ENCODE measurements at regions not wholly inside any gene's neighbourhood (a gene's known extent, or its start where the extent isn't known, plus 50 kb on each side); places are given as distances from the start of the nearest gene placed in this dataset.
"Not testable (repeated sequence)": the region's sequence is repeated elsewhere in the genome, so short reads cannot be mapped to it uniquely, and the experiment has no call there.

GRCh38 chr1:190936337-190936736 lies 458.7 kb upstream of the BRINP3 start:
- ATAC-seq (no peak), DNase-seq (no peak)
- H3K27me3 ChIP-seq = no peaks in the 10 kb centered on the region
- no peaks in the 10 kb centered on the region for H3K4me1 ChIP-seq
- H3K36me3 ChIP-seq = no peaks in the 10 kb centered on the region
- intact Hi-C loops (cut with DNase I) = no loop called here
- 45% methylated on average over 1 of the region's 1 CpG for WGBS (ENCODE audit: insufficient coverage, low coverage, low lambda C conversion rate, missing lambda C conversion rate)
- no peaks in the 10 kb centered on the region for H3K9me3 ChIP-seq
- no peak for TF ChIP-seq POLR2A (IDR thresholded peaks at IDR 0.05)
- TF ChIP-seq, protein P1, sequence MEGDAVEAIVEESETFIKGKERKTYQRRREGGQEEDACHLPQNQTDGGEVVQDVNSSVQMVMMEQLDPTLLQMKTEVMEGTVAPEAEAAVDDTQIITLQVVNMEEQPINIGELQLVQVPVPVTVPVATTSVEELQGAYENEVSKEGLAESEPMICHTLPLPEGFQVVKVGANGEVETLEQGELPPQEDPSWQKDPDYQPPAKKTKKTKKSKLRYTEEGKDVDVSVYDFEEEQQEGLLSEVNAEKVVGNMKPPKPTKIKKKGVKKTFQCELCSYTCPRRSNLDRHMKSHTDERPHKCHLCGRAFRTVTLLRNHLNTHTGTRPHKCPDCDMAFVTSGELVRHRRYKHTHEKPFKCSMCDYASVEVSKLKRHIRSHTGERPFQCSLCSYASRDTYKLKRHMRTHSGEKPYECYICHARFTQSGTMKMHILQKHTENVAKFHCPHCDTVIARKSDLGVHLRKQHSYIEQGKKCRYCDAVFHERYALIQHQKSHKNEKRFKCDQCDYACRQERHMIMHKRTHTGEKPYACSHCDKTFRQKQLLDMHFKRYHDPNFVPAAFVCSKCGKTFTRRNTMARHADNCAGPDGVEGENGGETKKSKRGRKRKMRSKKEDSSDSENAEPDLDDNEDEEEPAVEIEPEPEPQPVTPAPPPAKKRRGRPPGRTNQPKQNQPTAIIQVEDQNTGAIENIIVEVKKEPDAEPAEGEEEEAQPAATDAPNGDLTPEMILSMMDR (IDR thresholded peaks at IDR 0.05) = no peak
- H3K27ac ChIP-seq = no peak overlapping the region
- H3K4me3 ChIP-seq = no peak overlapping the region

DNA sequence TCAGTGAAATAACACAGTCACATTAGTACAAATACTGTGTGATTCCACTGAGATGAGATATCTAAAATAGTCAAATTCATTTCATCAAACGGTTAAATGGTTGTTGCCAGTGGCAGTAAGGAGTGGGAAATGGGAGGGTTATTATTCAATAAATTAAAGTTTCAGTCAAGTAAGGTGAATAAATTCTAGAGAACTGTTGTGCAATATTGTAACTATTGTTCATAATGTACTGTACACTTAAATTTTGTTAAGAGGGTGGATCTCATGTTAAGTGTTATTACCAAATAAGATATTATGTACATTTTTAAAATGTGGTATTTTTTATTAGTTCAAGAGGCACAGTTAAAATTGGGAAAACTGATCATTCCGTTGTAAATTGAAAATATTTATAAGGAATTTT lies 463.3 kb upstream of the BRINP3 start:
- Histone ChIP-seq H3K27me3 (no peaks in the 10 kb centered on the region), H3K9me3 (no peaks in the 10 kb centered on the region), H3K27ac (no peak overlapping the region), H3K4me3 (no peak overlapping the region), H3K4me1 (no peaks in the 10 kb centered on the region), H3K36me3 (no peaks in the 10 kb centered on the region)
- no peak for TF ChIP-seq POLR2A (IDR thresholded peaks at IDR 0.05)
- TF ChIP-seq, protein P1 (IDR thresholded peaks at IDR 0.05) = no peak
- DNase-seq (no peak), ATAC-seq (no peak)
- WGBS (ENCODE audit: insufficient coverage, low coverage, low lambda C conversion rate, missing lambda C conversion rate) = 42% methylated on average over 2 of the region's 2 CpGs
- intact Hi-C loops (cut with DNase I) = no loop called here

- no peaks in the 10 kb centered on the region for H3K36me3 ChIP-seq
- intact Hi-C loops (cut with DNase I) = no loop called here
- H3K9me3 ChIP-seq = no peaks in the 10 kb centered on the region
- DNase-seq (no peak), ATAC-seq (no peak)
- no peak overlapping the region for H3K27ac ChIP-seq
- H3K27me3 ChIP-seq = no peaks in the 10 kb centered on the region
- WGBS (ENCODE audit: insufficient coverage, low coverage, low lambda C conversion rate, missing lambda C conversion rate) = 53% methylated on average over 3 of the region's 3 CpGs
- H3K4me1 ChIP-seq = no peaks in the 10 kb centered on the region
- TF ChIP-seq, protein P1 (IDR thresholded peaks at IDR 0.05) = no peak
- TF ChIP-seq POLR2A (IDR thresholded peaks at IDR 0.05) = no peak
- H3K4me3 ChIP-seq = no peak overlapping the region
Measured at GRCh38 chr1:190942475-190942874, 464.8 kb upstream of the BRINP3 start.

DNA sequence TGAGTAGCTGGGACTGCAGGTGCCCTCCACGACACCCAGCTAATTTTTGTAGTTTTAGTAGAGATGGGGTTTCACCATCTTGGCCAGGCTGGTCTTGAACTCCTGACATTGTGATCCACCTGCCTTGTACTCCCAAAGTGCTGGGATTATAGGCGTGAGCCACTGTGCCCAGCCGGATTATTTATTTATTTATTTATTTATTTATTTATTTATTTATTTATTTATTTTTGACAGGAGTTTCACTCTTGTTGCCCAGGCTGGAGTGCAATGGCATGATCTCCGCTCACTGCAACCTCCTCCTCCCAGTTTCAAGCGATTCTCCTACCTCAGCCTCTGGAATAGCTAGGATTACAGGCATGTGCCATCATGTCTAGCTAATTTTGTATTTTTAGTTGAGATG lies 466.1 kb upstream of the BRINP3 start:
- intact Hi-C loops (cut with DNase I); H3K4me1 ChIP-seq; H3K27me3 ChIP-seq; H3K27ac ChIP-seq; ATAC-seq; H3K9me3 ChIP-seq; H3K4me3 ChIP-seq; DNase-seq; H3K36me3 ChIP-seq: not testable (repeated sequence)
- 33% methylated on average over 2 of the region's 5 CpGs for WGBS (ENCODE audit: insufficient coverage, low coverage, low lambda C conversion rate, missing lambda C conversion rate)

DNA sequence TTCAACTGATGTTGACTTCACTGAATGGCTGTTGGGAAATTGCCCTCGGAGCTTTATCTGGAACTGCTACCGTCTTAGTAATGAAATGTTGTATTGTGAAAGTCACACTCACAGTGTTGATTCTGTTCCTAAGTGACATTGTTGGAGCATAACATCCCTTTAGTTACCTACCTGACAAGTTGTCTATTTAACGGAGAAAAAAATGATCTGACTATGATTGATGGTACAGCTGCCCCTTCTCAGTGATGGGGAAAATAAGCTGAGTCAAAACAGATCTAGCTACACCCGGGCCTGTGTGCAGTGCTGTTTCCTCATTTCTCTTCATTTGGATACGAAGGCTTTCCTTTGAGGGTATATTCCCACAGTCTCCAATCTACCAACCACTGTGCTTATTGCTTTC lies 472.3 kb upstream of the BRINP3 start:
- intact Hi-C loops (cut with DNase I) = no loop called here
- Histone ChIP-seq H3K4me3 (no peak overlapping the region), H3K27me3 (no peaks in the 10 kb centered on the region), H3K27ac (no peak overlapping the region), H3K4me1 (no peaks in the 10 kb centered on the region), H3K36me3 (no peaks in the 10 kb centered on the region), H3K9me3 (no peaks in the 10 kb centered on the region)
- ATAC-seq (no peak), DNase-seq (no peak)
- TF ChIP-seq POLR2A (IDR thresholded peaks at IDR 0.05) = no peak
- TF ChIP-seq, protein P1 (IDR thresholded peaks at IDR 0.05) = no peak
- WGBS (ENCODE audit: insufficient coverage, low coverage, low lambda C conversion rate, missing lambda C conversion rate) = 15% methylated on average over 5 of the region's 5 CpGs
